Spinal cord (tissue), 9 donors: ENCODE measurements at regions not wholly inside any gene's neighbourhood (a gene's known extent, or its start where the extent isn't known, plus 50 kb on each side); places are given as distances from the start of the nearest gene placed in this dataset.

Experiments used
- DNase-seq, 6 donors: peaks; one replicate each; pipeline versions ENCODE4 v3.0.0 to v3.0.0-alpha.2; 2013 to 2015; ENCODE audit warnings: low spot score in 6 of 6, low read depth in 4 of 6
- H3K27ac ChIP-seq: one replicate; pipeline ENCODE4 v1.5.1; 2013; ENCODE audit warnings: low read depth, low read length, control low read depth
- H3K27me3 ChIP-seq: one replicate; pipeline ENCODE4 v1.6.1; 2013; ENCODE audit warnings: low read length; ENCODE audit not compliant: control insufficient read depth, insufficient read depth
- H3K36me3 ChIP-seq: one replicate; pipeline ENCODE4 v1.6.1; 2013; ENCODE audit warnings: low read length; ENCODE audit not compliant: control insufficient read depth, insufficient read depth
- H3K4me1 ChIP-seq: one replicate; pipeline ENCODE4 v1.6.1; 2013; ENCODE audit warnings: low read length; ENCODE audit not compliant: control insufficient read depth, insufficient read depth
- H3K4me3 ChIP-seq: one replicate; pipeline ENCODE4 v1.5.1; 2013; ENCODE audit warnings: low read depth, low read length, control low read depth
- H3K9me3 ChIP-seq: one replicate; pipeline ENCODE4 v1.6.1; 2013; ENCODE audit warnings: low read length; ENCODE audit not compliant: control insufficient read depth, insufficient read depth
- WGBS: methylation state at CpG from one replicate; pipeline ENCODE4 v1.1.5; 2013; ENCODE audit warnings: missing lambda C conversion rate; ENCODE audit not compliant: insufficient coverage; 5-methylcytosine and 5-hydroxymethylcytosine counted together
- donor health status: healthy.

DNA sequence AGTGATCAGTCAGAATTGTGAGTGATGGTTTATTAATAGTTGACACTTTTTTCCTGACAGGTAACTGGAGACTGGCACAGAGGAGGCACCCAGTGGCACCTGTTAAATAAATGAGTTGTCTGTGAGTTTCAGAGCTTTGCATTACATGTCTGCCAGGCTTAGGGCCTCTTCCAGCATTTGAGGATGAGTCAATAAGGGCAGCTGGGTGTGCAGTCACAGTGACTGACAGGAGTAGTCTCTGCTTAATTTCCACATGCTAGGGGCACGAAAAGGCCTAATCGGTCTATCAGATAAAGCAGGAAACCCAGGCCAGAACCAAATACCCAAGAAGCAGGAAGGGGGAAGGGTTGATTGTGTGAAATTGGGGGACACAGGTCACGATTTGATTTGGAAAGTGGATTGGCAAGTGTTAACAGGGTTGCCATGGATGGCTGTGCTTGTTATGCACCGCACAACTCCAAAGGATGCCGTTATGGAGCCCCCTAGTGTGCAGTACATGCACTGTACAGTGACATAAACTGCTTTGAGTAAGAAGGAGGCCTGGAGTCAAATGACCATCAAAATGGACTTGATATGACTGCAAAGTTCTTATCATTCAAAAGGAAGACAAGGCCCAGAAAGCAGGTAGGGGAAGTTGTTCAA, 111.9 kb upstream of the GGTLC1 start:
- H3K36me3 ChIP-seq, result no peaks in the 10 kb centered on the region
- H3K9me3 ChIP-seq, result no peaks in the 10 kb centered on the region
- H3K4me3 ChIP-seq, result no peak overlapping the region
- 40% methylated on average over 5 of the region's 5 CpGs for WGBS
- peak; percentile 24 to 84 (median 38) for DNase-seq
- no peaks in the 10 kb centered on the region for H3K4me1 ChIP-seq
- H3K27ac ChIP-seq, result no peak overlapping the region
- no peaks in the 10 kb centered on the region for H3K27me3 ChIP-seq

DNA sequence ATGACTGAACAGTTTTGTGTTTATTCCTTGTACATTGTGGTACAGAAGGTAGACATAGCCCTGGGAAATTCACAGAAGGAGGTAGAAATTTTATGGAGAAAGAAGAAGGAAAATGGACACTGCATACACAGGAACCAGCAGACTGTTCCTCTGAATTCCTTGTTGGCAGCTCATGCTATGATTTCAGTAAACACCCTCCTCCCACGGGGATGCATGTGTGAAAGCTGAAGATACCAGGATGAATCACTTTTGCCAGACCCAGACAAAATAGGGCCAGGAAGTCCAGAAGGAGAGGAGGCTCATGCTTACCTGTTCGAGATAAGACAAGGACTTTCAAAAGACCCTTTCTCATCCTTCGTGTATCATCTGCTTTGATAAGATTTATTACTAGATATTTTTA, 110.3 kb upstream of the GGTLC1 start:
- DNase-seq, result no peak
- WGBS, result 67% methylated on average over 1 of the region's 3 CpGs

DNA sequence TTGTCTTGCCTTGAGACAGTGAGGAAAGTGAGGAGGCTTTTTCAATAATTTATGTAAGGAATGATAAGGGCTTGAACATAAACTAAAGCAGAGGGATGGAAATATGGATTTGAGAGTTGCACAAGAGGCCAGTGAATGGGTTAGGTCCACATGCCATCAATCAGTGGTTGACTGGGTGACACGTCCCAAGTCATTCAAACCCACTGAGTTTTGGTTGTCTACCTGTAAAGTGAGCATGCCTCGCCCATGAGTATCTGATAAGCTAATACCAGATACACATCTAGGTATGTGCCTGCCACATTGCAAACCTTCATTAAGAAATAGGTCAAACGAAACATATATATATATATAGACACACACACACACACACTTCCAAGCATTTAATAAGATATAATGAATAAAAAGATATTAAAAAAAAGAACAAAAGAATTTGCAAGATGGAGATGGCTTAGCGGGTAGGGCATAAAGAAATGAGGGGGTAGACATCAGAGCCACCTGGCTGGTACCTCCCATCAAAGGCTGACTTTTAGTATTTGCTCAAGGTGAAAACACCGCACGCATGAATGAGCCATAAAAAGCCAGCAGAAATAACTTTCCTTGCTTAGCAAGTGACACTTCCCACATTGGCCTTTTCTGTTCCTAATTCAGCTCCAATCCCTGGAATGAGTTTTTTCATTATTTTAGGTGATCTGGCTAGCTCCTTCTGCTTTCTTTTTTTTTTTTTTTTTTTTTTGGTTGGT, 109.1 kb upstream of the GGTLC1 start:
- no peak for DNase-seq
- Histone ChIP-seq H3K27me3 (no peaks in the 10 kb centered on the region), H3K27ac (no peak overlapping the region), H3K36me3 (no peaks in the 10 kb centered on the region), H3K9me3 (no peaks in the 10 kb centered on the region), H3K4me1 (no peaks in the 10 kb centered on the region), H3K4me3 (no peak overlapping the region)
- 96% methylated on average over 4 of the region's 6 CpGs for WGBS

More for the DNA sequence above, 110.3 kb upstream of the GGTLC1 start:
- H3K27ac ChIP-seq, result no peak overlapping the region
- no peaks in the 10 kb centered on the region for H3K4me1 ChIP-seq
- no peaks in the 10 kb centered on the region for H3K9me3 ChIP-seq
- H3K4me3 ChIP-seq, result no peak overlapping the region
- no peaks in the 10 kb centered on the region for H3K36me3 ChIP-seq
- no peaks in the 10 kb centered on the region for H3K27me3 ChIP-seq

DNA sequence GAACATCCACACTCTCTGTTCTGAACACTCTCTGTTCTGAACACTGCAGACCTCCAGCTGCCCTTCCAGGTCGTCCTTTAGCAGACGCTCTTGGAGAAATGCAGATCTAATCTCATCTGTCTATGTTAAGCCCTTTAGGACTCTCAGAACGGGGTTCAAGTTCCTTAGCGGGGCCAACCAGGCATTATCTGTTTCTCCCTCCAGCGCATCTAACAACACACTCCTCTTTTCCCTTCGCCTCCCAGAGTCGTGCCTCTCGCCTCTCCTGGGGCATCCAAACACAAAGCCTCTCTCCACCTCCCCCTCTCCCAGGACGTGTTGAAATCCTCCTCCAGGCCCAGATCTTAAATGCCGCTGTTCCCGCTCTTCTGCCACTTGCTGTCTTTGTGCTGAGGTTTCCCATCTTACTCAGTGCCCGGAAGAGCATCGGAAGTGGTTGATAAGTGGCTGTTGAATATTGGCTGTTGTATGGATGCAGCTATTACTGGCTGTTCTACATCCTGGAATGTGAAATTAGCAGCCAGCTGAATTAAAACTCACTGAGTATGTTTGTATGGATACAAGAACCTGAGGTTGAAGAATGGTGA, 108.4 kb upstream of the GGTLC1 start:
- Histone ChIP-seq H3K9me3 (no peaks in the 10 kb centered on the region), H3K36me3 (no peaks in the 10 kb centered on the region), H3K27me3 (no peaks in the 10 kb centered on the region), H3K4me3 (no peak overlapping the region), H3K27ac (no peak overlapping the region), H3K4me1 (no peaks in the 10 kb centered on the region)
- DNase-seq, result peak in 1 of 6 donors; percentile 38
- 73% methylated on average over 10 of the region's 13 CpGs for WGBS

DNA sequence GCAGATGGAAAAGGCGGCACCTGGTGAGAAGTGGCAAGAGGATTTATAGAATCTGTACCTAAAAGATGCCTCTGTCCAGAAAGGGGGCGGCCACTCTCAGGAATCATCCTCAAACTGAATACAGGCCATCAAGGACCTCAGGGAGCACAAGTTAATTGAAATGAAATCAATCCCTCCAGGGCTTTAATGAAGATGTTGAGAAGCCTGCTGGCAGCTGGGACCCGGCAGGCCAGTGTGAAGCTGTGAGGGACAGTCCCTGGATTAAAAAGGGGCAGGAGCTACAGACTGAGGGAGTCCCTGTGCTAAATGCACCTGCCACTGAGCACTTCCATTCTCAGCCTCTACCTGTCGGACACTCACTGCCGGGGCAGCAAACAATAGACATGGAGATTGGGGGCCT, 107.7 kb upstream of the GGTLC1 start:
- no peak for DNase-seq
- Histone ChIP-seq H3K4me3 (no peak overlapping the region), H3K36me3 (no peaks in the 10 kb centered on the region), H3K27ac (no peak overlapping the region), H3K9me3 (no peaks in the 10 kb centered on the region), H3K27me3 (no peaks in the 10 kb centered on the region), H3K4me1 (no peaks in the 10 kb centered on the region)
- 36% methylated on average over 4 of the region's 5 CpGs for WGBS

DNA sequence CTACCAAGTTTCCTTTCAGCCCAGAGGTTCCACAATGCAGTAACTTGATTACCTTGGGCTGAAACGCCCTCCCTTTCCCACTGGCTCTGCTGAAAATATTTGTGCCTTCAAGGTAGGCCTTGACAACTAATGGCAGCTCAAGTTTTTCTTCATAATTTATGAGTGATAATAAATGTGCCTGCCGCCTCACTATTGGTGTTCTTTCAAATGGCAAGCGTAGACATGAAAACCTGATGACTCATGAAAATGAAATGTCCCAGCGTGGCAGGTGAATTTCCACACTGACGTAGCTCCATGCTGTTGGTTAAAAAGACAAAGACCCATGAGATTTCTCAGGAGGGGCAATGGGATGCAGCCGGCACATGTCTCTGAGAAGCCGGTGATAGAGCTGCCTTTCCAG, 107.2 kb upstream of the GGTLC1 start:
- Histone ChIP-seq H3K36me3 (no peaks in the 10 kb centered on the region), H3K4me1 (no peaks in the 10 kb centered on the region), H3K4me3 (no peak overlapping the region), H3K27me3 (no peaks in the 10 kb centered on the region), H3K9me3 (no peaks in the 10 kb centered on the region), H3K27ac (no peak overlapping the region)
- 65% methylated on average over 6 of the region's 7 CpGs for WGBS
- DNase-seq, result peak in 1 of 6 donors; percentile 83

DNA sequence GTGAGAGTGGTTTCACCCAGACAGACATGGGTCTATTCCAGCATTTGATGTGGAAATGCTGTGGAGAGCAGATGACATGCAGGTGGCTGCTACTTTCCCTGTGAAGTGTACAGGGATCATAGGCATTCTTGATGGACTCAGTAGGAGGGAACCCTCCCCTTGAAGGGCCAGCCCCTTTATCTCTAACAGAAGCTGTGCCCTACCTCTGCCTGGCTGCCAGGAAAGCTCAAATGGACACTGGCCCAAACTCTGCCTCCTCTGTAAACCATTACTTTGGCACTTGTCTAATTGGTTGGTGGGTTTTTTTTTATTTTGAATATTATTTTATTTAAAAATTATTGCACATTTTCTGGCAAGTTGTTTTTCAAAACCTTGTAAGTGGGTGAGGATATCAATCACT, 106.7 kb upstream of the GGTLC1 start:
- H3K27me3 ChIP-seq, result no peaks in the 10 kb centered on the region
- H3K9me3 ChIP-seq, result no peaks in the 10 kb centered on the region
- DNase-seq, result no peak
- no peaks in the 10 kb centered on the region for H3K36me3 ChIP-seq
- H3K4me1 ChIP-seq, result no peaks in the 10 kb centered on the region
- no peak overlapping the region for H3K4me3 ChIP-seq
- no peak overlapping the region for H3K27ac ChIP-seq

DNA sequence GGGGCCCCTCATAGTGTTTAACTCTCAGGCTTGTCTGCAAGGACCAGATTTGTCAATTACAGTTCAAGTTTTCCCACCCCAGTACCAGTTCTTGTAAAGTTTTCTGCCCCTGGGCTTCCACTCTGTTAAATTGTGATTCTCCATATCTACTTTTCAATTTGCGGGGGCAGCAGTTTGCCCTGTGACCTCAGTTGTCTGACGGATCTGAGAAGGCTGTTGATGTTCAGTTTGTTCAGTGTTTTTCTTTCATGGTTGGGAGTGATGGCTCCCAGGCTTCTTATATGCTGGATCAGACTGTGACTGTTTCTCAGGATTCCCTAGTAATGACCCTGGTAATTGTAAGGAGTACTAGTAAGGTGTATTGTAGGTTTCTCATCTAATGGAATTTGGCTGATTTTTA, 101.0 kb upstream of the GGTLC1 start:
- H3K4me1 ChIP-seq, result no peaks in the 10 kb centered on the region
- H3K9me3 ChIP-seq, result no peaks in the 10 kb centered on the region
- no peak overlapping the region for H3K4me3 ChIP-seq
- no peak overlapping the region for H3K27ac ChIP-seq
- no peak for DNase-seq
- 56% methylated on average over 1 of the region's 2 CpGs for WGBS
- H3K27me3 ChIP-seq, result no peaks in the 10 kb centered on the region
- no peaks in the 10 kb centered on the region for H3K36me3 ChIP-seq

DNA sequence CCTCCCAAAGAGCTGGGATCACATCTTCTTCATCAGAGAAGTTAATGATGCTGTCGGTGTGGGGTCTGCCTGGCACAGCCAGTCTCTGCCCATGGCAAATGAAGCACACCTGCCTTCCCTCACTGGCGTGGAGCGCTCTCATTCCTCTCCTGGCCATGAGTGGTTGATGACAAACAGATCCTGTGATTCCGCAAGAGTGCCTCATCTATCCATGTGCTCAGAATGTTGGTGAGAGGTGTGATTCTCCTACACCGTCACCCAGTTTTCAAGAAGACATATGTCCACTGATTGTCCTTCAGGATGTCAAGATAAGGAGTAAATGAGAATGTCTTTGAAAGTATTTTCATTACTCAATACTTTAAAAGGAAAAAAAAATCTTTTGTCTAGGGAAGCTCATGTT, 97.5 kb upstream of the GGTLC1 start:
- no peak overlapping the region for H3K4me3 ChIP-seq
- H3K9me3 ChIP-seq, result no peaks in the 10 kb centered on the region
- WGBS, result 95% methylated on average over 3 of the region's 5 CpGs
- H3K27me3 ChIP-seq, result no peaks in the 10 kb centered on the region
- no peaks in the 10 kb centered on the region for H3K36me3 ChIP-seq
- H3K4me1 ChIP-seq, result no peaks in the 10 kb centered on the region
- no peak overlapping the region for H3K27ac ChIP-seq
- no peak for DNase-seq

DNA sequence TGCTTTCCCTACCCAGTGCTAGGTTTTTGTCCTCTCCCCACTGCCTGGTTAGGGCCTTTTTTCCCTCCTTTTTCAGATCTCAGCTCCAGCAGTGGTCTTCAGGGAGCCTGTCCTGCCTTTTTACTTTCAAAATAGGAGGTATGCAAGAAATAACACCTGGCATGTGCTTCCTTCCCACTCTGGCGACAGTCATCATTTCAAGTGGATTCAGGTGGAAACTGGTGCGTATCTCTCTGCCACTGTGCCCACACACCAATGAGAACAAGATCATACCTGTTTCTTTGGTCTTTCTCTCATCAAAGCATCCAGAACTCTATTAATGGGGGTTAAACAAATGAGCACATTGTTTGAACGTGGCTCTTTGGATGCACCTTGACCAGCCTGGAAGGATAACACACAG, 95.7 kb upstream of the GGTLC1 start:
- H3K27ac ChIP-seq, result no peak overlapping the region
- H3K27me3 ChIP-seq, result no peaks in the 10 kb centered on the region
- no peaks in the 10 kb centered on the region for H3K4me1 ChIP-seq
- H3K9me3 ChIP-seq, result no peaks in the 10 kb centered on the region
- H3K36me3 ChIP-seq, result no peaks in the 10 kb centered on the region
- no peak overlapping the region for H3K4me3 ChIP-seq
- DNase-seq, result no peak
- 43% methylated on average over 1 of the region's 3 CpGs for WGBS
